Endodermal cell (in vitro differentiated cells): ENCODE measurements at regions not wholly inside any gene's neighbourhood (a gene's known extent, or its start where the extent isn't known, plus 50 kb on each side); places are given as distances from the start of the nearest gene placed in this dataset.

Experiments
- DNase-seq: peaks from one replicate; pipeline ENCODE4 v3.0.0-alpha.2; 2017
- H3K27ac ChIP-seq: 2 replicates; pipeline ENCODE4 v1.5.1; 2013; ENCODE audit warnings: mild to moderate bottlenecking, low read depth, low read length, moderate library complexity
- H3K27me3 ChIP-seq: 2 replicates; pipeline ENCODE4 v1.6.1; 2013; ENCODE audit warnings: mild to moderate bottlenecking, low read length, moderate library complexity; ENCODE audit not compliant: insufficient read depth, control insufficient read depth, poor library complexity, severe bottlenecking
- H3K36me3 ChIP-seq: 2 replicates; pipeline ENCODE4 v1.7.0; 2013; ENCODE audit warnings: mild to moderate bottlenecking, low read length, moderate library complexity; ENCODE audit not compliant: control insufficient read depth, insufficient read depth
- H3K4me1 ChIP-seq: one replicate; pipeline ENCODE4 v1.7.0; 2013; ENCODE audit warnings: low read length; ENCODE audit not compliant: control insufficient read depth, insufficient read depth
- H3K4me3 ChIP-seq: 2 replicates; pipeline ENCODE4 v1.5.1; 2013; ENCODE audit warnings: mild to moderate bottlenecking, low read length, moderate library complexity
- H3K9ac ChIP-seq: 2 replicates; pipeline ENCODE4 v1.6.1; 2013; ENCODE audit warnings: mild to moderate bottlenecking, low read length, moderate library complexity; ENCODE audit not compliant: poor library complexity, severe bottlenecking; ENCODE audit errors: extremely low read depth
- H3K9me3 ChIP-seq: 2 replicates; pipeline ENCODE4 v1.6.1; 2013; ENCODE audit warnings: mild to moderate bottlenecking, low read length, moderate library complexity; ENCODE audit not compliant: control insufficient read depth
- H3K27ac Mint-ChIP-seq: 2 replicates; pipeline ENCODE4 v1.8.0; 2020; ENCODE audit warnings: mixed read lengths
- H3K27me3 Mint-ChIP-seq: 2 replicates; pipeline ENCODE4 v1.8.0; 2021; ENCODE audit warnings: mild to moderate bottlenecking, mixed read lengths; ENCODE audit not compliant: insufficient read depth
- H3K36me3 Mint-ChIP-seq: 2 replicates; pipeline ENCODE4 v1.8.0; 2020; ENCODE audit warnings: low read depth, mixed read lengths
- H3K4me1 Mint-ChIP-seq: 2 replicates; pipeline ENCODE4 v1.8.0; 2020; ENCODE audit warnings: mixed read lengths
- H3K4me3 Mint-ChIP-seq: 2 replicates; pipeline ENCODE4 v1.8.0; 2020; ENCODE audit warnings: mild to moderate bottlenecking, moderate library complexity, mixed read lengths
- H3K9me3 Mint-ChIP-seq: 2 replicates; pipeline ENCODE4 v1.8.0; 2020; ENCODE audit warnings: mild to moderate bottlenecking, mixed read lengths
- WGBS, 2 experiments: methylation state at CpG; one replicate each; pipeline versions ENCODE4 v1.1.5 to v1.1.7; 2013; ENCODE audit warnings: missing lambda C conversion rate in 2 of 2, mixed read lengths in 1 of 2; ENCODE audit not compliant: insufficient coverage in 1 of 2, insufficient read length in 1 of 2; 5-methylcytosine and 5-hydroxymethylcytosine counted together
- TF ChIP-seq, protein P1 (sequence below): fragments of 200-600 bp; sonication (generic); conservative IDR thresholded peaks from 2 replicates; pipeline ENCODE4 v1.5.0; 2021; ENCODE audit warnings: antibody characterized with exemption, mild to moderate bottlenecking

DNA sequence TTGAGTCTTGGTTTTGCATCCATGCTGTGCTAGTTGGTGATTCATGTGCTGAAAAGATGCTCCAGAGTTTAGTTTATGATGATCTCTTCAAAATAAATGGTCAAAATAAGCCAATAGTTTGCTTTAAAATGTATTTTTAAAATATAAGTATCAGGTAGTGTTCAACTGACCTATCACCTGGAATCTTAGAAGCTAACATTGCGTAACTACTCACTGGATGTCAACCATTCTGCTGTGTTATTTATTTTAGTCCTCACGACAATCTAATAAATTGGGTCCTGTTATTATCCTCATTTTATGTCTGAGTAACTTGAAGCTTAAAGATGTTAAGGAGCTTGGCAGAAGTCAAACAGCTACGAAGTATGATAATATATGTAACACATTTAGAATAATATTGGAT, 563.7 kb upstream of the MDFIC2 start:
- no peak overlapping the region for H3K4me3 Mint-ChIP-seq
- Histone ChIP-seq H3K9me3 (peaks cover 13% of the 10 kb centered on the region), H3K4me3 (no peak overlapping the region), H3K27ac (no peak overlapping the region), H3K4me1 (no peaks in the 10 kb centered on the region), H3K36me3 (no peaks in the 10 kb centered on the region), H3K27me3 (no peaks in the 10 kb centered on the region), H3K9ac (no peak overlapping the region)
- peaks cover 23% of the 10 kb centered on the region for H3K9me3 Mint-ChIP-seq
- no peaks in the 10 kb centered on the region for H3K27me3 Mint-ChIP-seq
- H3K27ac Mint-ChIP-seq = no peak overlapping the region
- H3K36me3 Mint-ChIP-seq = no peaks in the 10 kb centered on the region
- WGBS, 2 experiments = 98 to 100% methylated on average over 1 to 2 of the region's 3 CpGs
- TF ChIP-seq, protein P1, sequence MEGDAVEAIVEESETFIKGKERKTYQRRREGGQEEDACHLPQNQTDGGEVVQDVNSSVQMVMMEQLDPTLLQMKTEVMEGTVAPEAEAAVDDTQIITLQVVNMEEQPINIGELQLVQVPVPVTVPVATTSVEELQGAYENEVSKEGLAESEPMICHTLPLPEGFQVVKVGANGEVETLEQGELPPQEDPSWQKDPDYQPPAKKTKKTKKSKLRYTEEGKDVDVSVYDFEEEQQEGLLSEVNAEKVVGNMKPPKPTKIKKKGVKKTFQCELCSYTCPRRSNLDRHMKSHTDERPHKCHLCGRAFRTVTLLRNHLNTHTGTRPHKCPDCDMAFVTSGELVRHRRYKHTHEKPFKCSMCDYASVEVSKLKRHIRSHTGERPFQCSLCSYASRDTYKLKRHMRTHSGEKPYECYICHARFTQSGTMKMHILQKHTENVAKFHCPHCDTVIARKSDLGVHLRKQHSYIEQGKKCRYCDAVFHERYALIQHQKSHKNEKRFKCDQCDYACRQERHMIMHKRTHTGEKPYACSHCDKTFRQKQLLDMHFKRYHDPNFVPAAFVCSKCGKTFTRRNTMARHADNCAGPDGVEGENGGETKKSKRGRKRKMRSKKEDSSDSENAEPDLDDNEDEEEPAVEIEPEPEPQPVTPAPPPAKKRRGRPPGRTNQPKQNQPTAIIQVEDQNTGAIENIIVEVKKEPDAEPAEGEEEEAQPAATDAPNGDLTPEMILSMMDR = no peak
- peaks cover 1% of the 10 kb centered on the region for H3K4me1 Mint-ChIP-seq
- DNase-seq = no peak

DNA sequence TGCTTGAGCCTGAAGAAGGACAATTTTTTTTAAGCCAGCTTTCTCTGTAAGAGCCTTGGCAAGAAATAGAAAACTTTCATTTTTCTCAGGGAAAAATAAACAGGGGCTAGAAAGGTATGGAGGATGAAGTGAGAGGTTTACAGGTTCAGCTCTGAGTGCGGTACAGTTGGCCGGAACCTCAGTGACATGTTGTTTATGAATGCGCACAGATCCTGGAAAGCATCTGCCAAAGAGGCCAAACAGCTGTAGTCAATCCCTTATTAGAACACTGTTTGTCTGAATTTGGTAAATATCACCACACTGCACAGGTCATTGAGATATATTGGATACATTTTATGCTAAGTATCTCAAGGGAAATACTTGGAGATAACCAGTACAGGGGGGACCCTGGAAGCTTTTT, 561.8 kb upstream of the MDFIC2 start:
- H3K36me3 Mint-ChIP-seq = no peaks in the 10 kb centered on the region
- Histone ChIP-seq H3K36me3 (no peaks in the 10 kb centered on the region), H3K27ac (no peak overlapping the region), H3K9ac (no peak overlapping the region), H3K9me3 (peaks cover 14% of the 10 kb centered on the region), H3K27me3 (no peaks in the 10 kb centered on the region), H3K4me3 (no peak overlapping the region), H3K4me1 (no peaks in the 10 kb centered on the region)
- no peak overlapping the region for H3K4me3 Mint-ChIP-seq
- peaks cover 1% of the 10 kb centered on the region for H3K4me1 Mint-ChIP-seq
- WGBS, 2 experiments = 95 to 100% methylated on average over 3 of the region's 3 CpGs
- peaks cover 30% of the 10 kb centered on the region for H3K9me3 Mint-ChIP-seq
- no peak for DNase-seq
- TF ChIP-seq, protein P1 = no peak
- no peaks in the 10 kb centered on the region for H3K27me3 Mint-ChIP-seq
- no peak overlapping the region for H3K27ac Mint-ChIP-seq

GRCh38 chr3:70873686-70874085, 561.2 kb upstream of the MDFIC2 start:
- Histone ChIP-seq H3K4me3 (no peak overlapping the region), H3K9me3 (peaks cover 13% of the 10 kb centered on the region), H3K4me1 (no peaks in the 10 kb centered on the region), H3K27ac (no peak overlapping the region), H3K9ac (no peak overlapping the region), H3K36me3 (no peaks in the 10 kb centered on the region), H3K27me3 (no peaks in the 10 kb centered on the region)
- no peak overlapping the region for H3K27ac Mint-ChIP-seq
- H3K27me3 Mint-ChIP-seq = no peaks in the 10 kb centered on the region
- H3K4me1 Mint-ChIP-seq = peaks cover 1% of the 10 kb centered on the region
- no peaks in the 10 kb centered on the region for H3K36me3 Mint-ChIP-seq
- DNase-seq = no peak
- H3K4me3 Mint-ChIP-seq = no peak overlapping the region
- H3K9me3 Mint-ChIP-seq = peaks cover 29% of the 10 kb centered on the region
- 86 to 96% methylated on average over 1 to 5 of the region's 5 CpGs for WGBS, 2 experiments
- TF ChIP-seq, protein P1 = no peak
